ENCODE measurements at regions not wholly inside any gene's neighbourhood (a gene's known extent, or its start where the extent isn't known, plus 50 kb on each side); places are given as distances from the start of the nearest gene placed in this dataset.

GRCh38 chr22:27004434-27004833, 347.0 kb downstream of the MIAT start:
- H3K4me3 ChIP-seq: no peak overlapping the region
- intact Hi-C loops (cut with DNase I): no loop called here
- no peaks in the 10 kb centered on the region for H3K36me3 ChIP-seq
- H3K27me3 ChIP-seq: no peaks in the 10 kb centered on the region
- H3K27ac ChIP-seq: no peak overlapping the region
- DNase-seq (ENCODE audit: low spot score in 2 of 2): no peak
- H3K9me3 ChIP-seq: no peaks in the 10 kb centered on the region
- no peaks in the 10 kb centered on the region for H3K4me1 ChIP-seq
- no peak for TF ChIP-seq CTCF (IDR thresholded peaks at IDR 0.05)

- Histone ChIP-seq H3K36me3 (no peaks in the 10 kb centered on the region), H3K27me3 (no peaks in the 10 kb centered on the region), H3K27ac (no peak overlapping the region), H3K4me1 (peaks cover 0 to 3% of the 10 kb centered on the region in 2 donors), H3K4me3 (no peak overlapping the region), H3K9me3 (no peaks in the 10 kb centered on the region)
- no peak for TF ChIP-seq CTCF (IDR thresholded peaks at IDR 0.05)
- intact Hi-C loops (cut with DNase I): no loop called here
- no peak for DNase-seq (ENCODE audit: low spot score in 2 of 2)
Observed at GRCh38 chr22:27008454-27008853, 351.1 kb downstream of the MIAT start.

GRCh38 chr22:27011133-27011532, 353.7 kb downstream of the MIAT start:
- Histone ChIP-seq H3K36me3 (no peaks in the 10 kb centered on the region), H3K27ac (no peak overlapping the region), H3K4me1 (peaks cover 0 to 3% of the 10 kb centered on the region in 2 donors), H3K9me3 (no peaks in the 10 kb centered on the region), H3K4me3 (no peak overlapping the region), H3K27me3 (no peaks in the 10 kb centered on the region)
- no peak for DNase-seq (ENCODE audit: low spot score in 2 of 2)
- no peak for TF ChIP-seq CTCF (IDR thresholded peaks at IDR 0.05)
- intact Hi-C loops (cut with DNase I): no loop called here

GRCh38 chr22:27011717-27012116, 354.3 kb downstream of the MIAT start:
- no peak for DNase-seq (ENCODE audit: low spot score in 2 of 2)
- no peaks in the 10 kb centered on the region for H3K9me3 ChIP-seq
- TF ChIP-seq CTCF (IDR thresholded peaks at IDR 0.05): no peak

GRCh38 chr22:27019827-27020226, 362.4 kb downstream of the MIAT start:
- no peak for TF ChIP-seq CTCF (IDR thresholded peaks at IDR 0.05)
- DNase-seq (ENCODE audit: low spot score in 2 of 2): peak; percentile 24 to 79
- intact Hi-C loops (cut with DNase I): loop anchor here (2.0 to 5.0 kb wide), 2 partner anchors 85 to 133 kb away; no protein-coding TSS in a partner anchor
- peaks cover 0 to 8% of the 10 kb centered on the region in 2 donors for H3K4me1 ChIP-seq
- H3K4me3 ChIP-seq: no peak overlapping the region
- no peaks in the 10 kb centered on the region for H3K27me3 ChIP-seq
- H3K9me3 ChIP-seq: no peaks in the 10 kb centered on the region
- H3K36me3 ChIP-seq: no peaks in the 10 kb centered on the region
- peak overlapping the region; percentile 80 to 83 for H3K27ac ChIP-seq

More at GRCh38 chr22:27011717-27012116, 354.3 kb downstream of the MIAT start:
- Histone ChIP-seq H3K36me3 (no peaks in the 10 kb centered on the region), H3K4me1 (peaks cover 0 to 3% of the 10 kb centered on the region in 2 donors), H3K4me3 (no peak overlapping the region), H3K27ac (no peak overlapping the region), H3K27me3 (no peaks in the 10 kb centered on the region)
- intact Hi-C loops (cut with DNase I): no loop called here
